ENCODE measurements at regions not wholly inside any gene's neighbourhood (a gene's known extent, or its start where the extent isn't known, plus 50 kb on each side); places are given as distances from the start of the nearest gene placed in this dataset.

GRCh38 chr6:105604587-105604884, 201.7 kb upstream of the PREP start:
- H3K79me2 ChIP-seq (ENCODE audit: control insufficient read depth, insufficient read depth, low read length), result no peaks in the 10 kb centered on the region
- ChIA-PET CTCF (no interaction called here), POLR2A (no interaction called here)
- no TSS peak for BruUV-seq (replicated peaks)
- TF ChIP-seq EZH2 (IDR thresholded peaks at IDR 0.05; ENCODE audit: borderline replicate concordance, low read depth, low read length, severe bottlenecking) (no peak), POLR2AphosphoS5 (IDR thresholded peaks at IDR 0.05; ENCODE audit: insufficient read depth, low read depth, low read length) (no peak), FOS (IDR thresholded peaks at IDR 0.05; ENCODE audit: borderline replicate concordance, insufficient read depth, low read length) (no peak), MYC (IDR thresholded peaks at IDR 0.05; ENCODE audit: low read depth, low read length) (no peak), CTCF (IDR thresholded peaks at IDR 0.05; ENCODE audit: extremely low read depth in 1 of 2, insufficient read depth in 1 of 2, low read depth in 1 of 2, low read length in 2 of 2) (no peak), POLR2A (IDR thresholded peaks at IDR 0.05; ENCODE audit: low read depth, low read length) (no peak), GATA2 (IDR thresholded peaks at IDR 0.05; ENCODE audit: insufficient read depth, insufficient read length, low read depth, low read length) (no peak), MAX (IDR thresholded peaks at IDR 0.05; ENCODE audit: insufficient read depth, insufficient read length) (no peak), JUN (IDR thresholded peaks at IDR 0.05; ENCODE audit: borderline replicate concordance, insufficient read depth, insufficient read length, low read depth) (no peak)
- FAIRE-seq, result no peak
- H3K27me3 ChIP-seq (ENCODE audit: control insufficient read depth in 2 of 2, insufficient read depth in 2 of 2, low read length in 2 of 2), result no peaks in the 10 kb centered on the region
- no peak overlapping the region for H3K4me3 ChIP-seq (replicated peaks in 1 of 3; ENCODE audit: insufficient read depth in 1 of 3, low read depth in 1 of 3, low read length in 3 of 3)
- H3K36me3 ChIP-seq (ENCODE audit: control insufficient read depth in 2 of 2, extremely low read depth in 1 of 2, insufficient read depth in 2 of 2, low read length in 2 of 2), result no peaks in the 10 kb centered on the region
- dilution Hi-C loops (cut with MboI; ENCODE audit: extremely low pct_ligation_motif_present, low sequenced_read_pairs) (no loop called here), intact Hi-C loops (cut with micrococcal nuclease) (no loop called here)
- no peak overlapping the region for H3K4me2 ChIP-seq (ENCODE audit: insufficient read depth, low read length)
- no peaks in the 10 kb centered on the region for H3K4me1 ChIP-seq (ENCODE audit: control insufficient read depth, extremely low read depth, insufficient read depth, low read length)
- DNase-seq (ENCODE audit: low read depth, low spot score), result no peak
- H3K9me3 ChIP-seq (replicated peaks; ENCODE audit: control insufficient read depth, insufficient read depth, low read length), result no peaks in the 10 kb centered on the region
- H3K9ac ChIP-seq (replicated peaks; ENCODE audit: extremely low read depth, insufficient read depth, low read length), result no peak overlapping the region
- no peaks in the 10 kb centered on the region for H4K20me1 ChIP-seq (replicated peaks; ENCODE audit: control insufficient read depth, extremely low read depth, insufficient read depth, low read length)
- no peaks in the 10 kb centered on the region for H3K9me1 ChIP-seq (replicated peaks; ENCODE audit: control insufficient read depth, extremely low read depth, insufficient read depth, low read length)
- no peak overlapping the region for H2AFZ ChIP-seq (ENCODE audit: low read depth, low read length)
- no peak overlapping the region for H3K27ac ChIP-seq (ENCODE audit: insufficient read depth, low read depth, low read length)
